ENCODE measurements at regions not wholly inside any gene's neighbourhood (a gene's known extent, or its start where the extent isn't known, plus 50 kb on each side); places are given as distances from the start of the nearest gene placed in this dataset.

DNA sequence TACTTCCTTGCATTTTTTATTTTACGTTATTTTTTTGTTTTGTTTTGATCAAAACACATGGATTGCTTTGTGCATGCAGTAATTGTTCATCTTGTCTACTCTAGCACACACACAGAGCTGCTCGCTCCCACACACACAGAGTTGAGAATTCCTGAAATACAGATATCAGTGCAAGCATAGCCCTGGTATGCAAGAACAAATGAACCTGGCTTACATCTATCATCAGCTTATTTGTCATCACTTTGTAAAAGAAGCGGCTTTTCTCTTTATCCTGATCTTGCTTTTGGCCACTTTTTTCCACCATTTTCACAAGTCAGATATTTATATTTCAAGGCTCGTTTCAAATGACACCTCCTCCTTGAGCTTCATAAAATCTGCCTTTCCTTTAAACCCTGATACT lies 1435.7 kb downstream of the MAT2B start:
- Histone ChIP-seq H3K27me3 (ENCODE audit: control insufficient read depth, insufficient read depth, low read length, poor library complexity, severe bottlenecking) (no peaks in the 10 kb centered on the region), H3K4me3 (ENCODE audit: low read length) (no peak overlapping the region), H3K9ac (ENCODE audit: extremely low read depth, low read length, poor library complexity, severe bottlenecking) (no peak overlapping the region), H3K36me3 (ENCODE audit: control insufficient read depth, insufficient read depth, low read length) (no peaks in the 10 kb centered on the region), H3K9me3 (ENCODE audit: control insufficient read depth, low read length) (peaks cover 4% of the 10 kb centered on the region), H3K27ac (ENCODE audit: low read depth, low read length) (no peak overlapping the region), H3K4me1 (ENCODE audit: control insufficient read depth, insufficient read depth, low read length) (no peaks in the 10 kb centered on the region)
- Mint-ChIP-seq H3K4me1 (no peaks in the 10 kb centered on the region), H3K27me3 (ENCODE audit: insufficient read depth) (no peaks in the 10 kb centered on the region), H3K9me3 (peaks cover 10% of the 10 kb centered on the region), H3K4me3 (no peak overlapping the region), H3K36me3 (ENCODE audit: low read depth) (no peaks in the 10 kb centered on the region), H3K27ac (no peak overlapping the region)
- no peak for TF ChIP-seq CTCF (conservative IDR thresholded peaks at IDR 0.05)
- 91 to 100% methylated on average over 3 to 4 of the region's 4 CpGs for WGBS, 2 experiments (ENCODE audit: insufficient coverage in 1 of 2, insufficient read length in 1 of 2)
- no peak for DNase-seq

- no peak for DNase-seq
- Histone ChIP-seq H3K9ac (ENCODE audit: extremely low read depth, low read length, poor library complexity, severe bottlenecking) (no peak overlapping the region), H3K9me3 (ENCODE audit: control insufficient read depth, low read length) (no peaks in the 10 kb centered on the region), H3K4me3 (ENCODE audit: low read length) (no peak overlapping the region), H3K4me1 (ENCODE audit: control insufficient read depth, insufficient read depth, low read length) (no peaks in the 10 kb centered on the region), H3K27me3 (ENCODE audit: control insufficient read depth, insufficient read depth, low read length, poor library complexity, severe bottlenecking) (no peaks in the 10 kb centered on the region), H3K36me3 (ENCODE audit: control insufficient read depth, insufficient read depth, low read length) (no peaks in the 10 kb centered on the region), H3K27ac (ENCODE audit: low read depth, low read length) (no peak overlapping the region)
- H3K27ac Mint-ChIP-seq: no peak overlapping the region
- WGBS, 2 experiments (ENCODE audit: insufficient coverage in 1 of 2, insufficient read length in 1 of 2): 86 to 97% methylated on average over 2 to 3 of the region's 3 CpGs
- no peak for TF ChIP-seq CTCF (conservative IDR thresholded peaks at IDR 0.05)
- H3K36me3 Mint-ChIP-seq (ENCODE audit: low read depth): no peaks in the 10 kb centered on the region
- H3K27me3 Mint-ChIP-seq (ENCODE audit: insufficient read depth): no peaks in the 10 kb centered on the region
- no peaks in the 10 kb centered on the region for H3K9me3 Mint-ChIP-seq
- H3K4me3 Mint-ChIP-seq: no peak overlapping the region
- peaks cover 9% of the 10 kb centered on the region for H3K4me1 Mint-ChIP-seq
Observed at GRCh38 chr5:164950927-164951326, 1445.5 kb downstream of the MAT2B start.

DNA sequence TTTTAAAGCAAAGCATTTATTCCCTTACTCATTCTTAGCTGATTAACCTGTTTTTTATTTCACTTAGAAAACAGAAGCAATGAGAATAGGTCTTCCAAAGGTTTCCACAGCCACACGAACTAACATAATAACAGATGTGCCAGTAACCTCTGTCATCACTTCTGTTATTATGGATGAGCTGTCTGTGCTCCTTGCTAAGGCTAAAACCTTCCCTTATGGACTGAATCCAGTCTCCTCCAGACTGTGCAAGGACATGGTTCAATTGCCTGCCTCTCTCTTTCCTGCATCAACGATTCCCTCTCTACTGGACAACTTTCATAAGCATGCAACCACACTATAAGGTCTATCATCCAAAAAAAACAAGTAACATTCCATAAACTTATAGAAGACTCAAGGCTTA lies 1446.2 kb downstream of the MAT2B start:
- TF ChIP-seq CTCF (conservative IDR thresholded peaks at IDR 0.05): no peak
- WGBS, 2 experiments (ENCODE audit: insufficient coverage in 1 of 2, insufficient read length in 1 of 2): 60 to 92% methylated on average over 1 to 2 of the region's 2 CpGs
- H3K9ac ChIP-seq (ENCODE audit: extremely low read depth, low read length, poor library complexity, severe bottlenecking): no peak overlapping the region
- no peaks in the 10 kb centered on the region for H3K36me3 ChIP-seq (ENCODE audit: control insufficient read depth, insufficient read depth, low read length)
- H3K9me3 ChIP-seq (ENCODE audit: control insufficient read depth, low read length): no peaks in the 10 kb centered on the region
- H3K4me1 Mint-ChIP-seq: peaks cover 9% of the 10 kb centered on the region
- H3K27ac ChIP-seq (ENCODE audit: low read depth, low read length): no peak overlapping the region
- H3K4me3 ChIP-seq (ENCODE audit: low read length): no peak overlapping the region
- H3K36me3 Mint-ChIP-seq (ENCODE audit: low read depth): no peaks in the 10 kb centered on the region
- H3K4me1 ChIP-seq (ENCODE audit: control insufficient read depth, insufficient read depth, low read length): no peaks in the 10 kb centered on the region
- no peaks in the 10 kb centered on the region for H3K27me3 Mint-ChIP-seq (ENCODE audit: insufficient read depth)
- no peaks in the 10 kb centered on the region for H3K27me3 ChIP-seq (ENCODE audit: control insufficient read depth, insufficient read depth, low read length, poor library complexity, severe bottlenecking)
- no peaks in the 10 kb centered on the region for H3K9me3 Mint-ChIP-seq
- no peak overlapping the region for H3K27ac Mint-ChIP-seq
- no peak for DNase-seq
- no peak overlapping the region for H3K4me3 Mint-ChIP-seq

All from endodermal cell (in vitro differentiated cells).